Neural cell (in vitro differentiated cells): ENCODE measurements at regions not wholly inside any gene's neighbourhood (a gene's known extent, or its start where the extent isn't known, plus 50 kb on each side); places are given as distances from the start of the nearest gene placed in this dataset.

Source experiments
- CTCF ChIP-seq: fragments of 450-650 bp; IDR thresholded peaks from 2 replicates; pipeline ENCODE4 v1.5.1; 2014; ENCODE audit warnings: antibody characterized with exemption, mild to moderate bottlenecking, moderate library complexity; ENCODE audit not compliant: poor library complexity, severe bottlenecking
- EP300 ChIP-seq: fragments of 450-650 bp; conservative IDR thresholded peaks from 2 replicates; pipeline ENCODE4 v1.6.1; 2014; ENCODE audit warnings: antibody characterized with exemption, mild to moderate bottlenecking, moderate library complexity; ENCODE audit not compliant: poor library complexity, severe bottlenecking
- EZH2 ChIP-seq: fragments of 200-600, 300-800 bp; shearing (Covaris generic), sonication (generic); IDR thresholded peaks from 2 replicates; pipeline ENCODE4 v1.6.1; 2014; ENCODE audit warnings: antibody characterized with exemption, low read length, borderline replicate concordance, mild to moderate bottlenecking; ENCODE audit not compliant: insufficient read depth, poor library complexity, severe bottlenecking
- MXI1 ChIP-seq: fragments of 450-650 bp; conservative IDR thresholded peaks from 2 replicates; pipeline ENCODE4 v1.6.1; 2014; ENCODE audit warnings: antibody characterized with exemption, mild to moderate bottlenecking; ENCODE audit not compliant: poor library complexity, severe bottlenecking
- RAD21 ChIP-seq: fragments of 450-650 bp; conservative IDR thresholded peaks from 2 replicates; pipeline ENCODE4 v1.6.1; 2014; ENCODE audit warnings: antibody characterized with exemption, mild to moderate bottlenecking, moderate library complexity
- REST ChIP-seq: IDR thresholded peaks from 2 replicates; pipeline ENCODE4 v1.6.1; 2012; ENCODE audit warnings: borderline replicate concordance
- TAF1 ChIP-seq: IDR thresholded peaks from 2 replicates; pipeline ENCODE4 v1.6.1; 2012; ENCODE audit warnings: low read depth

DNA sequence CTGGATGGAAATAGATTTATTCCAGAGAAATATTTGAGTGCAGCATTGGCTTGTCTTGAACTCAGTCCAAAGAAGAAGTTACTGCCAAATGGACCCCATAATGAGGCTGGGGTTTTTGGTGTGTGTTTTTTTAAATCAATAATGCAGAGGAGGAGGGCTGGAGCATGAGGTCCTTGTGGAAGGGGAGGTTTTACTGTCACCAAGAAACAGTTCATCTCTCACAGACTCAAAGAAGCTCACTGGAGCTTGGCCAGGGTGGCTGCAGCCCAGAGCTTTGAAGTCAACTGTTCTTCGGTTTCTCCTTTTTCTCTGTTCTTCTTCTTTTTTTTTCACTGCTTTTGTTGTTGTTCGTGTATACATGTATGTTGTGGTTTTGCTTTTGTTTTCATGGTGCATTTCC lies 377.7 kb downstream of the FBXW7 start:
- TF ChIP-seq CTCF (no peak), TAF1 (no peak), EZH2 (no peak), MXI1 (no peak), EP300 (no peak), REST (no peak), RAD21 (no peak)
